ENCODE measurements at regions not wholly inside any gene's neighbourhood (a gene's known extent, or its start where the extent isn't known, plus 50 kb on each side); places are given as distances from the start of the nearest gene placed in this dataset.
"Not testable (repeated sequence)": the region's sequence is repeated elsewhere in the genome, so short reads cannot be mapped to it uniquely, and the experiment has no call there.

DNA sequence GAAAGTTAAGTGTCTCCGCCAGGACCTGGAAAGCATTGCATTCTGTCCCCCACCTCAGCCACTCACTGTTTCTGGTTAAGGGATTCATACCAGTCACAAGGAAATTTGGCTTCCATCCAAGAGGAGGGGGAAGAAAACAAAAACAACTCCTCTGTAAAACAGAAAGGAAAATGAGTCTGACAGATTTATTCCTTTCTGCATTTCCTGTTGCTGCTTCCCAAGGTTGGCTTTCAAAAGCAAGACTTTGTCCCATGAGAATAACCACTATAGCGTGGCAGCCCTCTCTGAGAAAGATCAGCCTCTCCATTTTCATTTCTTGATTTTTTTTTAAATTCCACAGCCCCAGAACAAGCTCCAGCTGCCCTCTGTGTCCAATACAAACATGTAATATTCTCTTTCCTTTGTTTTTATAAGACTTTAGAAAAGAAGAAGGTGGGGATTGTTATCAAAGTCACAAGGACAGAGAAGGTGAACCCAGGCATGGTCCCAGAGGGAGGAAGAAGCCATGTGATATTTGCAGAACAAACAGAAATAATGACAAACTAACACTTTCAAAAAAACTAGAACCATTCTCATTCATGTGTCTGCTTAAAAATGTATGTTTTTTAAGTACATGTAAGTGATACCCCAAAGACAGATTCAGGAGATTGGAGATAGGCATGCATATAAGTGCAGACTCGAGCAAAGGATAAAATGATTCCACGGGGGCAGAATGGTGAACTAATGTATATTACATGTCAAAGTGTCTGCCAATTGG lies 90.7 kb upstream of the DCLK2 start:
- DNase-seq: no peak

DNA sequence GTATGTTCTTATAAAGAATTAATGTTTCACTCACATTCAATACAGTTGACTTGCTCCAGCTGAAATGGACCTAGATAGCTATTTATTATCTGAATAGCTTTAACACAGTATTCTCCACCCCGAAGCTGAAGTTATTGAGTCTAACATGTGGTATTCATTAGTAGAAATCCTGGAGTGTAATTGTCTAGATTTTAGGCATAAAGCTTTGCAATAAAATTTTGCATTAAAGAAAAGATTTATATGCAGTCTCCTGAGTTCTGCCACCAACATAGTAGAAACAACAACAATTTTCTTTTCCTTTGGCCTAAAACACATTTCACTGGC lies 90.2 kb upstream of the DCLK2 start:
- no peak for DNase-seq

DNA sequence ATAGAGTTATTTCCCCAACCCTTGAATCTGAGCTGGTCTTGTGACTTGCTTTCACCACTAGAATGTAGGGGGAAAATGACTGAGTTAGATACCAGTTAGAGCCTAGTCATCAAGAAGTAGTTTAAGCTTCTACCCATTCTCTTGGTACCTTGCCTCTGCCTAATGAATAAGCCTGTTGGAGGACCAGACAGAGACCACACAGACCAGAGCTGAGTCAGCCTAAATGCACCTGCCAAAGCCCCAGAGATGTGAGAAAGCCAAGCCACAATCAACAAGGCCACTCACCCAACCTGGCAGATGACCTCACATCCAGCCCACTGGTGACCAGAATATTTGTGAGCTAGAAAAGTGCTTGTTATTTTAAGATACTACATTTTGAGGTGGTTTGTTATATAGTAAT lies 85.2 kb upstream of the DCLK2 start:
- DNase-seq: no peak

DNA sequence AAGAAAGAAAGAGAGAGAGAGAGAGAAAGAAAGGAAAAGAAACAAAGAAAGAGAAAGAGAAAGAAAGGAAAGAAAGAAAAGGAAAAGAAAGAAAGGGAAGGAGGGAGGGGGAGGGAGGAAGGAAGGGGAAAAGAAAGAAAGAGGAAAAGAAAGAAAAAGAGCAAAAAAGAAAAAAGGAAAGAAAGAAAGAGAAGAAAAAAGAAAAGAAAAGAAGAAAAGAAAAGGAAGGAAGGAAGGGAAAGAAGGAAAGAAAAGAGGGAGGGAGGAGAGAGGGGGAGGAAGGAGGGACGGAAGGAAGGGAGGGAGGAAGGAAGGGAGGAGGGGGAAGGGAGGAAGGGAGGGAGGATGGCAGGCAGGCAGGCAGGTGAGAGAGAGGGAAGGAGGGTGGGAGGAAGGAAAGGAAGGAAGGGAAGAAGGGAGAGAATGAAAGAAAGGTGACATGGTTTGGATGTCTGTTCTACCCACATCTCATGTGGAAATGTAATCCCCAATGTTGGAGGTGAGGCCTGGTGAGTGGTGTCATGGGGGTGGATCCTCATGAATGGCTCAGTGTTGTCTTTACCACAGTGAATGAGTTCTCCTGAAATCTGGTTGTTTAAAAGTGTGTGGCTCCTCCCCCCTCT lies 83.0 kb upstream of the DCLK2 start:
- no peak for DNase-seq

DNA sequence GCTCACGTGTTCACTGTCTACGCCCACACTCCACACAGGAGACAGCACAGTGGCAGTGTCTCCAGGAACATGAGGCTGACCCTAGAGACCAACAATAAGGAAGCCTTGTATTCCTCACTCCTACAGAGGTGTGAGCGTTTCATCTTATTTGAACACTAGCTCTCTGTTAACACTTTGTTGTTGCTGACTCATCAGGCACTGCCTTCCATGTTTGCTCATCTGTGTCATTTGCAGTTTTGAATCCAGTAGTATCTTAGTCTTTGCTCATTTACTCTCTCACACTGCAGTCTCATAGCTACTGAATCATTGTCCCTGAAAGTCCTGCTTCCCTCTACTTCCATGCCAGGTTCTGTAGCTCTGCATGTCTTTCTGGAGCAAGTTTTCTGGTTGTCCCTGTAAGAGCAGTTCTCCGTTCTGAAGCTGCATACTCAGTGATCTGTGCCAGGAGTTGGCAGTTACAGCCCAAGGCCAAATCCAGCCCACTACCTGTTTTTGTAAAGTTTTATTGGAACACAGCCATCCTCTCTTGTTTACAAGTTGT lies 80.3 kb upstream of the DCLK2 start:
- no peak for DNase-seq

DNA sequence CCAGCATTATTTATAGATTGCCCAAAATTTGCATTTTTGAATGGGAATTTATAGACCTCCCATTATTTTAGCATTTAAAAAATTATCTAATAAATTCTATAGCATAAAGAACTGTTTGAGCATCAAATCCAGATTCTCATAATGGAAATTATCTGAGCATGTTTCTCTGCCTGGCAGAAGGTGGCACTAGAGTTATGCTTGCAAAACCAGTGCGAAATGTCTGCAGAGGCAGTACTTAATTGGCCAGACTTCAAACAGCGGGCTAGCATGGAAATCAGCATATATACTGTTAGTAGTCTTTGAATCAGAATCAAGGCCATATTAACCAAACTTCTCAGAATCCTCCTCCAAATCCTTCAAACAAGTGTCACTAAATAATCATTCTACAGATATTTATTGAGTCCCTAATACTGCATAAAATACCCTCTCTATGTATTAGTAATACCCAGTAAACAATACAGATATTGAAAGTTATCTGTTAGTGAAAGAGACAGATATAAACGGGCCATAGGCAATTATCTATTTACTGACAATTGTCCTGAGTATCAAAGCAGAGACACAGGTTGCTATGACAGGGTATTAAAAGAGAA lies 78.7 kb upstream of the DCLK2 start:
- DNase-seq: peak; percentile 69

DNA sequence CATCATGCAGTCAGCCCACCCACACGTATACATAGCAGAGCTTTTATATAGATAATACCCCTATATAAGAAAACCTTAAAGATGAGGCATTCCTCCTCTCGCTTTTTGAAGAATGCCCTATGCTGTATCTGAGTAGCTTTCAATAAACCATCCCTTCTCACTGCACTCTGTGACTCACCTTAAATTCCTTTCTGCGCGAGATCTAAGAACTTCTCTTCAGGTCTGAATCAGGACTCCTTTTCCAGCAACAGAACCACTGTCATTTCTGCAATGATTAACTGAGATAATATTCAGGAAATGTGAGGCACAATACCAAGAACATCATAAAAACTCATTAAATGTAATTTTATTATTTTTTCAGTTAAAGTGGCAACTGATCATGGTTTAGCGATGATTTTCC lies 76.4 kb upstream of the DCLK2 start:
- DNase-seq: no peak

DNA sequence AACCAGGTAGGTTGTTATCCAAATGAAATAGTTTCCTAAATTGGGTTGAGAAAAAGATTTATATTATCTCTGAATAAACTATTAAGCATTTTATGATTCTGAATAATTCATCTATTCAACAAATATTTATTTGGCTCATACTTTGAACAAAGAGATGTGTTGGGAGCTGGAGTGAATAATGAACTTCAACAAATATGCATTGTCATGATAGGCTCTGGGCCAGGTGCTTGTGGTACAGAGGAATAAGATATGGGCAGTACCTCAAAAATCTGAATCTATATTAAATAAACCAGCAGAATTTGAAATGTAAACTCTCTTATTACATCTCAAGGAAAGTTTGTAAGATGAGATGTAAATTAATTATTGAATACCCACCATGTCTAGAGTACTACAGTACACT lies 75.7 kb upstream of the DCLK2 start:
- DNase-seq: no peak

DNA sequence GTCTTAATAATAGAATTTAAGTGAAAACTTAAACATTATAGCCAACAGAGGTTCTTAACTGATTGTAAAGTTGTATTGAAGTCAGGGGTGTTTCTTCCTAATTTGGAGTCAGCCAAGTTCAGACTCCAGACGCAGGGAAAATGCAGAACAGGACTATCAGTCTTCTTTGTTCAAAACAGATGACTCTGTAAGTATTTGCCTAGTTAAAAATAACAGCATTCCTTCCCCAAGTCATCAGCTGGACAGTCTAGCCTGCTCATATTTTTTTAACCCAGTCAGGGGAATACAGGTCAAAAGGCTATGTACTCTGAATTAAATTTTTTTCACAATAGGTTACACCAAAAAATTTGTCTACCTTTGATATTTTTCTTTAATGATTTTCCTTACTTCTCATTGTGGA lies 73.8 kb upstream of the DCLK2 start:
- DNase-seq: no peak

DNA sequence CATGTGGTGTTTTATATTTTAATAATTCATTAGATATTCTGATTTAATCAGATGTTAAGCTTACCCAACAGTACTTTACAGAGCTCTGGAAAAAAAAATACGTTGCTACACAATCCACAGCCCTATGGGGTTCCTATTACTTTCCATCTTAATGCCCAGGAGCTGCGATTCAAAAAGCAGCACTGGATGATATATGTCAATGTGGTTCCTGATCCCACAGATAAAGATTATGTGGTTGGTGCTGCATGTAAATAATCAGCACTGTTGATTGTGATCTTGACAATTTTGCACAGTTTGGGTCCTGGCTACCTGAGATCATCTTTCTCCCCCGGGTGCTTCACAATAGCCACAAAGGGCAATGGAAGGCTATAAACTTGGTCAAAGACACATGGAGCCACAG lies 72.7 kb upstream of the DCLK2 start:
- DNase-seq: no peak

DNA sequence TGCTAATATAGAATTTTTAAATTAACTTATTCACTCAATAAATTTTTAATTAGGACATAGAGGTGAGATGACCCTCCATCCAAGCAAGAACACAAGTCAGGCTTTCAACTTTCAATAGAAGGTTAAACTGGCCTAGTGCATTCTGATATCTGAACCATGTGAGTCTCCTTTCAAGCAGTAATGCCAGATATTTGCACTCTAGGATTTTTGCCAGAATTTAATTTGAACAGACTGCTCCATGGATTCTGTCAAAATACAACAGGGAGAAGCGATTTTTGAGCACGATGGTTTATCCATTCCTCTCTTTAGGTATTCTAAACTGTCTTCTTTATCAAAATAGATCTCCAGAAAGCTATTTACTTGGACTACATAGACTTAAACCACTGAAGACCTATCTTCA lies 72.0 kb upstream of the DCLK2 start:
- peak; percentile 58 for DNase-seq

DNA sequence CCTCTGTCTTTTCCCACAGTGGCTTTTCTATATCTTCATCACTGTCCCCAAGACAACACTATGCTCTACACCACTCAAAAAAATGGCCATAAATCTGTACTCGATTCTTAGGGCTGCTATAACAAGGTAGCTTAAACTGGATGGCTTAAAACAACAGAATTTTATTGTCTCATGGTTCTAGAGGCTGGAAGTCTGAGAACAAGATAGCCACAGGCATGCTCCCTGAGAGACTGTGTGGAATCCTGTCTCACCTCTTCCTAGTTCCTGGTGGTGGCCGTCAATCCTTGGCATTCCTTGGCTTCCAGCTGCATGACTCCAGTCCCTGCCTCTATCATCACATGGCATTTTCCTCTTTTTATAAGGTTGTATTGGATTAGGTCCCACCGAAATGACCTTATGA lies 70.7 kb upstream of the DCLK2 start:
- DNase-seq: no peak

DNA sequence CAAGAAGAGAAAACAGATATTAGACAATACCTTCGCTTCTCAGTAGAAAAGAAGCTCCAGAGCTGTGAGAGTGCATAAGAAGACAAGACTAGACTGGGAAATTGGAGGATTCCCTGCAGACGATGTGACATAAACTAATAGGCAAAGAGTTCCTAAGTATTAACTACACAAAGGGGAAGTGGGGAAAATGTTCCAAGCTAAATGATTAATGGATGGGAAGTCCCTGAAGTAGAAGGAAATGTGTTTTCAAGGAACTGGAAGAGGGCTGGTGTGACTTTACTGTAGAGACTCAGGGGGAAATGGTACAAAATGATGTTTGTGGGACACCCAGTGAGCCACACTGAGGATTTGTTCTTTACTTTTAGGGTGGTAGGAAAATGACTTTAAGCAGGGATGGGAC lies 69.7 kb upstream of the DCLK2 start:
- no peak for DNase-seq

DNA sequence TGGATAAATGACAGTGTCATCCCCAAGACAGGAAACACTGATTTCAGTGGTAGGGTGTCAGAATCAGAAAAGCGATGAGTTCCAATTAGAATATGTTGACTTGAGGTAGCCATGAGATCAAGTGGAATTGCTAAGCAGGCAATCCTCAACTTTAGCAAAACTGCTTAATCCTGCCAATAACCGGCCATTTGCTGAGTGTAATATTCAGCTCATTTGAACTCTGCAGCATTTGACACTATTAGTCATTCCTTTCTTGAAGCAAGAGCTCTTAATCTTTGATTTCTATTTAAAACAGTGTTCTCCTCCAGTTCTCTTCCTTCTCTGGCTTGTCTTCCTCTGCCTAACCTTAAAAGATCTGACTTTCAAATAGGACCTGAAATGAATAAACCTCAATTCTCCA lies 68.7 kb upstream of the DCLK2 start:
- DNase-seq: no peak

DNA sequence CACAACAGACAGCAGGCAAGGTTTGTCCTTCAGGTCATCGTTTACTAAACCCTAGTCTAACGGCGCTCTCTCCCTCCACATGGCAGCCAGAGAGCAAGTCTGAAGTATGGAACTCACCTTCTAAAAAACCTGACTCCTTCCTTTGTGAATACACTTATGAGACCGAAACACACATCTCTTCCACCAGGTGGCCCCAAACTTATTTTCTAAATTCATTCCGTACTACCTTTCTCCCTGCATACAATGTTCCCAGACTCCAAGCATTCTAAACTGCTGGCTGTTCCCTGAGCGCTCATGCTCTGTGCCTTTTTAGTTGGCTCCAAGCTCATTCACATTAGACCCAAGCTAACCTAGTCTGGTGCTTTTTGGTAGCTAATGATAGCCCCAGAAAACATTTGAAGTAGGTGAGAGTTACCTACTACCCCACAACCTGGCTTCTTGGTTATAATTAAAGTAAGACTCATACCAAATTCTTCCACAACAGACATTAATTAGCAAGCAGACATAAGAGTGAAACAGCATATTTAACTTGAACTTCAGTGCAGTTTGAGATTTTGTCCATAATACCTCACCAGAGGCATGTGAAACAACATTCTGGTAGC lies 67.6 kb upstream of the DCLK2 start:
- peak; percentile 78 for DNase-seq

DNA sequence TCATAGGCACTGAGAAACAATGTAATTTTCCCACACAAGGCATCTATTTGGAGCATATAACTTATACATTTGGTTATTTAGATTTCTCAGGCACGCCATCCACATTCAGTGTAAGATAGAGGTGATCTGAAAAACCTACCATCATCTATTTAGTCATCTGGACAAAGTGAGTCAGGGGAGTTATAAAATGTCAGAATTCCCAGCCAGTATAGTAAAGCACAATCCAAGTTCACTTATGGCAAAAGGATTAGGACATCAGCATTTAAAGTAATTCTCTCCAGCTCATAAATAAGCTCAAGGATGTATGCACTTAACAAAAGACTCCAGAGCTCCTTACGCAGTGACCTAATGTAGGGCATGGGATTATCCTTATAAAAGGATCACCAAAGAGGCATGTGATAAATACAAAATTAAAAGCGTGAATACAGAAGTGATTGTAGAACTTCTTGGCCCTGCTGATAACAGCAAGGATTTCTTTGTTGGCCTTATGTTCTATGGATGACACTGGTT lies 65.3 kb upstream of the DCLK2 start:
- no peak for DNase-seq

DNA sequence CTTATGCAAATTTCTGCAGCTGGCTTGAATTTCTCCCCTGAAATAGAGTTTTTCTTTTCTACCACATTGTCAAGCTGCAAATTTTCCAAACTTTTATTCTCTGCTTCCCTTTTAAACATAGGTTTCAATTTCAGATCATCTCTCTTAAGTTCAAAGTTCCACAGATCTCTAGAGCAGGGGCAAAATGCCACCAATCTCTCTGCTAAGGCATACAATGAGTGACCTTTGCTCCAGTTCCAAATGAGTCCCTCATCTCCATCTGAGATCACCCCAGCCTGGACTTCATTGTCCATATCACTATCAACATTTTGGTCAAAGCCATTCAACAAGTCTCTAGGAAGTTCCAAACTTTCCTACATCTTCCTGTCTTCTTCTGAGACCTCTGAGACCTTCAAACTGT lies 62.3 kb upstream of the DCLK2 start:
- not testable (repeated sequence) for DNase-seq

DNA sequence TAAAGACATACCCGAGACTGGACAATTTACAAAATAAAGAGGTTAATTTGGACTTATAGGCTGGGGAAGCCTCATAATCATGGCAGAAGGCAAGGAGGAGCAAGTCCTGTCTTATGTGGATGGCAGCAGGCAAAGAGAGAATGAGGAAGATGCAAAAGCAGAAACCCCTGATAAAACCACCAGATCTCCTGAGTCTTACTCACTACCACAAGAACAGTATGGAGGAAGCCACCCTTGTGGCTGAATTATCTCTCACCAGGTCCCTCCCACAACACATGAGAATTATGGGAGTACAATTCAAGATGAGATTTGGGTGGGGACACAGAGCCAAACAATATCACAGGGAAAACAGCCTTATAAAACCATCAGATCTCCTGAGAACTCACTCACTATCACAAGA lies 61.6 kb upstream of the DCLK2 start:
- DNase-seq: not testable (repeated sequence)

DNA sequence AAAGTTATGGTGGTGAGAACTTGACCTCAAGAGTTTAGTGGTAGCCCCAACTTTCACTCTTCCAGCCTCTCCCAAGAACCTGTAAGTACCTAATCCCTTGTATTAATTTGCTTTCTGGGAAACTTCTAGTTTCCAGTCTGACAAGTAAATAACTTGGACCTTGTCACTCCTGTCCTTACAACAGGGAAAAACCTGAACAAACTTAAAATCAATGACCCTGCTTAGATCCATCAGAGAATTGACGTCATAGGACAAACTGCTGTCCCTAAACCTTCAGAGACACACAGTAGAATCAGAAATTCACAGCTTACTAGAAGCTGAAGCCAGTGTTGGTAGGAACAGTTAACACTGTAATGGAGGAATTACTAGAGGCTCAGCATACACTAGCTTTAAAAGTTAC lies 60.0 kb upstream of the DCLK2 start:
- no peak for DNase-seq

DNA sequence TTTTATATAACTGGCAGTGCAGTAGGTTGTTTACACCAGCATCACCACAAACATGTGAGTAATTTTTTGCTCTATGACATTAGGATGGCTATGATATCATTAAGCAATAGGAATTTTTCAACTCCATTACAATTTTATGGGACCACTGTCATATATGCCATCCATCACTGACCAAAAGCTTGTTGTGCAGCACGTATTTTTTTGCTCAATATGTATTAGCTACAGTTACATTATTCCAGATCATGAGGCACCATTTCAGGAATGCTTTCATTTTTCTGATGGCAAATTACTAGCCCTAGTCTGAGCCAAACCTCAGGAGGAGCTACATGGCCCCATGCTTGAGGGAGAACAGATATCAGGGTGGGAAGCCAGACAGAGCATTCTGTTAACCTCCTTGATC lies 56.8 kb upstream of the DCLK2 start:
- DNase-seq: no peak

DNA sequence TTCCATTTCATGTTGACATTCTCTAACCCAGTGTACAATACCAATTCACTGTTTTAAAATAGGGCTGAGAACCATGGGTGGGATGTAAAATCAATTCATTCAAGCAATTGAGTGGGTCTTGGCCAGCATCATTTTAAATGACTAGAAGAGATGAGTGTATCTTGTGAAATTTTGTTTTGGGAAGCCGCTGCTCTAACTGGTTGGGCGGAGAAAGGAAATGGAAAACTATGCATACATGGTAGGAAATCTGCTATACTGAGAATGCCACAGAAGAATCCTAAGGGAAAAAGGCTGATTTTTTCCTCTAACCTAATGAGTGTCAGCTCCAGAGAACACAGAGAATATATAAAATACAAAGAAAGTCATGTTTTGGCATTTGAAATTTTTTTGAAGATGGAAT lies 54.8 kb upstream of the DCLK2 start:
- no peak for DNase-seq

DNA sequence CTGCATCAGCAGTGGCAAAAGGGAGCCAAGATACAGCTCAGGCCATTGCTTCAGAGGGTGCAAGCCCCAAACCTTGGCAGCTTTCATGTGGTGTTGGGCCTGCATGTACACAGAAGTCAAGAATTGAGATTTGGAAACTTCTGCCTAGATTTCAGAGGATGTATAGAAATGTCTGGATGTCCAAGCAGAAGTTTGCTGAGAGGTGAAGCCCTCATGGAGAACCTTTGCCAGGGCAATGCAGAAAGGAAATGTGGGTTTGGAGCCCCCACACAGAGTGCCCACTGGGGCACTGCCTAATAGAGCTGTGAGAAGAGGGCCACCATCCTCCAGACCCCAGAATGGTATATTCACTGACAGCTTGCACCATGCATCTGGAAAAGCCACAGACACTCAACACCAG lies 51.3 kb upstream of the DCLK2 start:
- not testable (repeated sequence) for DNase-seq
